Amniotic stem cell (primary cell): ENCODE measurements at regions not wholly inside any gene's neighbourhood (a gene's known extent, or its start where the extent isn't known, plus 50 kb on each side); places are given as distances from the start of the nearest gene placed in this dataset.
"Not testable (repeated sequence)": the region's sequence is repeated elsewhere in the genome, so short reads cannot be mapped to it uniquely, and the experiment has no call there.

Experiments
- DNase-seq: peaks from one replicate; lab custom pipeline; 2025; lab: John Stamatoyannopoulos, UW

- no peak for DNase-seq
Measured at GRCh38 chr5:98128271-98128670, 645.2 kb upstream of the RGMB start.

- no peak for DNase-seq
Measured at GRCh38 chr5:98128846-98129245, 644.6 kb upstream of the RGMB start.

- no peak for DNase-seq
Measured at GRCh38 chr5:98130261-98131035, 643.0 kb upstream of the RGMB start.

GRCh38 chr5:98144116-98144515, 629.3 kb upstream of the RGMB start:
- no peak for DNase-seq

GRCh38 chr5:98144710-98145109, 628.8 kb upstream of the RGMB start:
- DNase-seq: no peak

GRCh38 chr5:98157368-98157767, 616.1 kb upstream of the RGMB start:
- DNase-seq: no peak

- DNase-seq: no peak
Measured at GRCh38 chr5:98158440-98158839, 615.0 kb upstream of the RGMB start.

GRCh38 chr5:98163796-98164493, 609.5 kb upstream of the RGMB start:
- DNase-seq: no peak

- DNase-seq: no peak
Measured at GRCh38 chr5:98168871-98169270, 604.6 kb upstream of the RGMB start.

- no peak for DNase-seq
Measured at GRCh38 chr5:98170994-98171393, 602.5 kb upstream of the RGMB start.

GRCh38 chr5:98173334-98173733, 600.1 kb upstream of the RGMB start:
- peak; percentile 1 for DNase-seq

GRCh38 chr5:98175474-98175873, 598.0 kb upstream of the RGMB start:
- no peak for DNase-seq

GRCh38 chr5:98179791-98180755, 593.4 kb upstream of the RGMB start:
- no peak for DNase-seq

GRCh38 chr5:98186128-98186527, 587.3 kb upstream of the RGMB start:
- DNase-seq: no peak

GRCh38 chr5:98187945-98188344, 585.5 kb upstream of the RGMB start:
- DNase-seq: no peak

- DNase-seq: not testable (repeated sequence)
Measured at GRCh38 chr5:98190344-98190743, 583.1 kb upstream of the RGMB start.

GRCh38 chr5:98193921-98194760, 579.3 kb upstream of the RGMB start:
- no peak for DNase-seq

GRCh38 chr5:98200726-98201541, 572.5 kb upstream of the RGMB start:
- no peak for DNase-seq

GRCh38 chr5:98204798-98205197, 568.7 kb upstream of the RGMB start:
- no peak for DNase-seq

GRCh38 chr5:98205691-98206461, 567.6 kb upstream of the RGMB start:
- DNase-seq: no peak
